Spleen (tissue), 7 donors: ENCODE measurements at regions not wholly inside any gene's neighbourhood (a gene's known extent, or its start where the extent isn't known, plus 50 kb on each side); places are given as distances from the start of the nearest gene placed in this dataset.

ENCODE experiments used
- CTCF ChIP-seq, 11 experiments: fragments of 200-600 bp in 7 of 11; fragments of 450-650 bp in 4 of 11; sonication (generic) in 4 of 11; IDR thresholded peaks in 8 of 11; conservative IDR thresholded peaks in 3 of 11; 1 replicate in 7 of 11; 2 replicates in 4 of 11; pipeline versions ENCODE4 v1.4.0 to v1.8.0; 2016 to 2021; ENCODE audit warnings: antibody characterized with exemption in 11 of 11, inconsistent platforms in 4 of 11, mild to moderate bottlenecking in 1 of 11
- POLR2A ChIP-seq, 3 donors: fragments of 450-650 bp; IDR thresholded peaks; one replicate each; pipeline ENCODE4 v1.5.1; 2017; ENCODE audit warnings: antibody characterized with exemption in 3 of 3, mild to moderate bottlenecking in 1 of 3
- POLR2AphosphoS5 ChIP-seq, 3 donors: sonication (generic); formaldehyde crosslinking; IDR thresholded peaks; one replicate each; pipeline ENCODE4 v1.5.1; 2017; ENCODE audit warnings: antibody characterized with exemption in 3 of 3
- donor health status: DM: no; HTN: no; CAD: no; lungs with moderate emphysema.
- donor health status: DM: no; HTN: no; CAD: no.
- donor health status: DM: no; HTN: no; CAD: no.

GRCh38 chr12:107914460-107914977 lies 140.0 kb downstream of the ASCL4 start:
- TF ChIP-seq POLR2A (IDR thresholded peaks at IDR 0.05) (no peak), CTCF (IDR thresholded peaks at IDR 0.05 in 8 of 11, conservative IDR thresholded peaks at IDR 0.05 in 3 of 11) (no peak), POLR2AphosphoS5 (IDR thresholded peaks at IDR 0.05) (no peak)
